ENCODE measurements at regions not wholly inside any gene's neighbourhood (a gene's known extent, or its start where the extent isn't known, plus 50 kb on each side); places are given as distances from the start of the nearest gene placed in this dataset.

DNA sequence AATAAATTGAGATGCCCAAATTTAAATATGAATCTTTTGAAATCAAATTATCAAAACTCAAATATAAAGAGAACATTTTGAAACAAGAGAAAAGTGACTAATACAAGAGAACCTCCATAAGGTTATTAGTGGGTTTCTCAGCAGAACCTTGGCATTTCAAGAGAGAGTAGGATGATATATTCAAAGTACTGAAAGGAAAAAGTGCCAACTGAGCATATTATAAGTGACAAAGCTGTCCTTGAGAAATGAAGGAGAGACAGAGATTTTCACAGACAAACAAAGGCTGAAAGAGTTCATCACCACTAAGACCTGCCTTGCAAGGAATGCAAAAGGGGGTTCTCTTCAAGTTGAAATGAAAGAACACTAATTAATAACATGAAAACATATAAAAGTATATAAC lies 366.0 kb downstream of the HINT1 start:
- Histone ChIP-seq H3K27me3 (replicated peaks in 1 of 2; ENCODE audit: control insufficient read depth in 2 of 2, insufficient read depth in 2 of 2, low read length in 1 of 2) (no peaks in the 10 kb centered on the region), H3K9ac (ENCODE audit: control insufficient read depth, insufficient read depth, low read length) (no peak overlapping the region), H4K20me1 (ENCODE audit: control insufficient read depth, insufficient read depth) (no peaks in the 10 kb centered on the region), H2AFZ (ENCODE audit: control insufficient read depth, low read depth, low read length) (no peak overlapping the region), H3K79me2 (ENCODE audit: control insufficient read depth, insufficient read depth, low read length) (no peaks in the 10 kb centered on the region), H3K9me3 (replicated peaks; ENCODE audit: control insufficient read depth, insufficient read depth, low read length) (no peaks in the 10 kb centered on the region), H3K36me3 (ENCODE audit: control insufficient read depth in 2 of 2, insufficient read depth in 2 of 2, low read length in 1 of 2) (no peaks in the 10 kb centered on the region), H3K4me3 (no peak overlapping the region), H3K4me2 (ENCODE audit: control insufficient read depth, insufficient read depth) (no peak overlapping the region), H3K4me1 (ENCODE audit: control insufficient read depth, insufficient read depth, low read length) (no peaks in the 10 kb centered on the region), H3K27ac (ENCODE audit: control insufficient read depth, insufficient read depth) (no peak overlapping the region)
- TF ChIP-seq RBBP5 (conservative IDR thresholded peaks at IDR 0.05) (no peak), CBX5 (IDR thresholded peaks at IDR 0.05; ENCODE audit: low read depth) (no peak), CEBPB (IDR thresholded peaks at IDR 0.05; ENCODE audit: borderline replicate concordance in 1 of 2, low read depth in 2 of 2, low read length in 2 of 2) (no peak), CHD1 (IDR thresholded peaks at IDR 0.05; ENCODE audit: low read depth, low read length) (no peak), ESRRA (IDR thresholded peaks at IDR 0.05; ENCODE audit: low read length) (no peak), NFYA (IDR thresholded peaks at IDR 0.05; ENCODE audit: borderline replicate concordance, low read depth, low read length) (no peak), CHD4 (IDR thresholded peaks at IDR 0.05) (no peak), FOXM1 (IDR thresholded peaks at IDR 0.05; ENCODE audit: low read depth, low read length) (no peak), MYB (IDR thresholded peaks at IDR 0.05; ENCODE audit: borderline replicate concordance, low read depth, low read length) (no peak), SIX5 (IDR thresholded peaks at IDR 0.05; ENCODE audit: low read depth, low read length, severe bottlenecking) (no peak), ATF7 (IDR thresholded peaks at IDR 0.05; ENCODE audit: low read depth) (no peak), ZNF217 (IDR thresholded peaks at IDR 0.05) (no peak)
- TF ChIP-seq, protein P1, sequence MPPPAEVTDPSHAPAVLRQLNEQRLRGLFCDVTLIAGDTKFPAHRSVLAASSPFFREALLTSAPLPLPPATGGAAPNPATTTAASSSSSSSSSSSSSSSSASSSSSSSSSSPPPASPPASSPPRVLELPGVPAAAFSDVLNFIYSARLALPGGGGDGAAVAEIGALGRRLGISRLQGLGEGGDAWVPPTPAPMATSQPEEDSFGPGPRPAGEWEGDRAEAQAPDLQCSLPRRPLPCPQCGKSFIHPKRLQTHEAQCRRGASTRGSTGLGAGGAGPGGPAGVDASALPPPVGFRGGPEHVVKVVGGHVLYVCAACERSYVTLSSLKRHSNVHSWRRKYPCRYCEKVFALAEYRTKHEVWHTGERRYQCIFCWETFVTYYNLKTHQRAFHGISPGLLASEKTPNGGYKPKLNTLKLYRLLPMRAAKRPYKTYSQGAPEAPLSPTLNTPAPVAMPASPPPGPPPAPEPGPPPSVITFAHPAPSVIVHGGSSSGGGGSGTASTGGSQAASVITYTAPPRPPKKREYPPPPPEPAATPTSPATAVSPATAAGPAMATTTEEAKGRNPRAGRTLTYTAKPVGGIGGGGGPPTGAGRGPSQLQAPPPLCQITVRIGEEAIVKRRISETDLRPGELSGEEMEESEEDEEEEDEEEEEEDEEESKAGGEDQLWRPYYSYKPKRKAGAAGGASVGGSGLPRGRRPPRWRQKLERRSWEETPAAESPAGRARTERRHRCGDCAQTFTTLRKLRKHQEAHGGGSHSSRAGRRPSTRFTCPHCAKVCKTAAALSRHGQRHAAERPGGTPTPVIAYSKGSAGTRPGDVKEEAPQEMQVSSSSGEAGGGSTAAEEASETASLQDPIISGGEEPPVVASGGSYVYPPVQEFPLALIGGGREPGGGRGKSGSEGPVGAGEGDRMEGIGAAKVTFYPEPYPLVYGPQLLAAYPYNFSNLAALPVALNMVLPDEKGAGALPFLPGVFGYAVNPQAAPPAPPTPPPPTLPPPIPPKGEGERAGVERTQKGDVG (CRISPR knock-in tag; IDR thresholded peaks at IDR 0.05), result no peak
- TF ChIP-seq, protein P2, sequence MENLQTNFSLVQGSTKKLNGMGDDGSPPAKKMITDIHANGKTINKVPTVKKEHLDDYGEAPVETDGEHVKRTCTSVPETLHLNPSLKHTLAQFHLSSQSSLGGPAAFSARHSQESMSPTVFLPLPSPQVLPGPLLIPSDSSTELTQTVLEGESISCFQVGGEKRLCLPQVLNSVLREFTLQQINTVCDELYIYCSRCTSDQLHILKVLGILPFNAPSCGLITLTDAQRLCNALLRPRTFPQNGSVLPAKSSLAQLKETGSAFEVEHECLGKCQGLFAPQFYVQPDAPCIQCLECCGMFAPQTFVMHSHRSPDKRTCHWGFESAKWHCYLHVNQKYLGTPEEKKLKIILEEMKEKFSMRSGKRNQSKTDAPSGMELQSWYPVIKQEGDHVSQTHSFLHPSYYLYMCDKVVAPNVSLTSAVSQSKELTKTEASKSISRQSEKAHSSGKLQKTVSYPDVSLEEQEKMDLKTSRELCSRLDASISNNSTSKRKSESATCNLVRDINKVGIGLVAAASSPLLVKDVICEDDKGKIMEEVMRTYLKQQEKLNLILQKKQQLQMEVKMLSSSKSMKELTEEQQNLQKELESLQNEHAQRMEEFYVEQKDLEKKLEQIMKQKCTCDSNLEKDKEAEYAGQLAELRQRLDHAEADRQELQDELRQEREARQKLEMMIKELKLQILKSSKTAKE (IDR thresholded peaks at IDR 0.05; ENCODE audit: low read depth, poor library complexity, severe bottlenecking), result no peak
- TF ChIP-seq, protein P3, sequence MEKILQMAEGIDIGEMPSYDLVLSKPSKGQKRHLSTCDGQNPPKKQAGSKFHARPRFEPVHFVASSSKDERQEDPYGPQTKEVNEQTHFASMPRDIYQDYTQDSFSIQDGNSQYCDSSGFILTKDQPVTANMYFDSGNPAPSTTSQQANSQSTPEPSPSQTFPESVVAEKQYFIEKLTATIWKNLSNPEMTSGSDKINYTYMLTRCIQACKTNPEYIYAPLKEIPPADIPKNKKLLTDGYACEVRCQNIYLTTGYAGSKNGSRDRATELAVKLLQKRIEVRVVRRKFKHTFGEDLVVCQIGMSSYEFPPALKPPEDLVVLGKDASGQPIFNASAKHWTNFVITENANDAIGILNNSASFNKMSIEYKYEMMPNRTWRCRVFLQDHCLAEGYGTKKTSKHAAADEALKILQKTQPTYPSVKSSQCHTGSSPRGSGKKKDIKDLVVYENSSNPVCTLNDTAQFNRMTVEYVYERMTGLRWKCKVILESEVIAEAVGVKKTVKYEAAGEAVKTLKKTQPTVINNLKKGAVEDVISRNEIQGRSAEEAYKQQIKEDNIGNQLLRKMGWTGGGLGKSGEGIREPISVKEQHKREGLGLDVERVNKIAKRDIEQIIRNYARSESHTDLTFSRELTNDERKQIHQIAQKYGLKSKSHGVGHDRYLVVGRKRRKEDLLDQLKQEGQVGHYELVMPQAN (conservative IDR thresholded peaks at IDR 0.05), result no peak
- TF ChIP-seq, protein P4, sequence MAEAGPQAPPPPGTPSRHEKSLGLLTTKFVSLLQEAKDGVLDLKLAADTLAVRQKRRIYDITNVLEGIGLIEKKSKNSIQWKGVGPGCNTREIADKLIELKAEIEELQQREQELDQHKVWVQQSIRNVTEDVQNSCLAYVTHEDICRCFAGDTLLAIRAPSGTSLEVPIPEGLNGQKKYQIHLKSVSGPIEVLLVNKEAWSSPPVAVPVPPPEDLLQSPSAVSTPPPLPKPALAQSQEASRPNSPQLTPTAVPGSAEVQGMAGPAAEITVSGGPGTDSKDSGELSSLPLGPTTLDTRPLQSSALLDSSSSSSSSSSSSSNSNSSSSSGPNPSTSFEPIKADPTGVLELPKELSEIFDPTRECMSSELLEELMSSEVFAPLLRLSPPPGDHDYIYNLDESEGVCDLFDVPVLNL (IDR thresholded peaks at IDR 0.05; ENCODE audit: low read depth, low read length), result no peak
- ChIA-PET CTCF (no interaction called here), POLR2A (no interaction called here), SMC1A (ENCODE audit: uncharacterized antibody, unreplicated experiment) (no interaction called here), RAD21 (ENCODE audit: unreplicated experiment) (interaction anchor here (0.5 kb wide), 1 partner anchor 23 kb away, joined by 3 read pairs; no protein-coding TSS in a partner anchor)
- DNase-seq (ENCODE audit: low read depth, low spot score) (no peak), ATAC-seq (no peak), FAIRE-seq (no peak)
- intact Hi-C loops (cut with micrococcal nuclease; ENCODE audit: unreplicated experiment) (no loop called here), in situ Hi-C loops (cut with MboI) (no loop called here)
- BruUV-seq (replicated peaks), result no TSS peak
